ENCODE measurements at regions not wholly inside any gene's neighbourhood (a gene's known extent, or its start where the extent isn't known, plus 50 kb on each side); places are given as distances from the start of the nearest gene placed in this dataset.
"Not testable (repeated sequence)": the region's sequence is repeated elsewhere in the genome, so short reads cannot be mapped to it uniquely, and the experiment has no call there.

DNA sequence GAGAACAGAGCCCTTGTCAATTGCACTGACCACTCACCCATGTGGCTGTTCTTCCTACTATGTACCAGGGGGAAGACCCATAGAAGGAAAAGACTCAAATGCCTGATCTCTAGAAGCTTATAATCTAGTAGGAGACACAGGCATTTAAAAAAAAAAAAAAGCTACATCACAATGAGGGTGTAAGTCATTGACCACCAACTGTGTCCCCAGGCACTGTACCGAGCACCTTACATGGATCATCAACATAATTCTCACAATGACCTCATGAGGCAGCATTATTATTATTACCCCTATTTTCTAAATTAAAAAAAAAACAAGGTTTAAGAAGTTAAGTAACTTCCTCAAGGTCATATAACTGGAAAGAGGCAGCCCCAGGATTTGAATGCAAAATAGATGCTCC lies 247.4 kb downstream of the SHOX2 start:
- H3K4me1 Mint-ChIP-seq (ENCODE audit: low read depth) = no peaks in the 10 kb centered on the region
- H3K36me3 Mint-ChIP-seq (ENCODE audit: low read depth) = no peaks in the 10 kb centered on the region
- TF ChIP-seq, protein P1, sequence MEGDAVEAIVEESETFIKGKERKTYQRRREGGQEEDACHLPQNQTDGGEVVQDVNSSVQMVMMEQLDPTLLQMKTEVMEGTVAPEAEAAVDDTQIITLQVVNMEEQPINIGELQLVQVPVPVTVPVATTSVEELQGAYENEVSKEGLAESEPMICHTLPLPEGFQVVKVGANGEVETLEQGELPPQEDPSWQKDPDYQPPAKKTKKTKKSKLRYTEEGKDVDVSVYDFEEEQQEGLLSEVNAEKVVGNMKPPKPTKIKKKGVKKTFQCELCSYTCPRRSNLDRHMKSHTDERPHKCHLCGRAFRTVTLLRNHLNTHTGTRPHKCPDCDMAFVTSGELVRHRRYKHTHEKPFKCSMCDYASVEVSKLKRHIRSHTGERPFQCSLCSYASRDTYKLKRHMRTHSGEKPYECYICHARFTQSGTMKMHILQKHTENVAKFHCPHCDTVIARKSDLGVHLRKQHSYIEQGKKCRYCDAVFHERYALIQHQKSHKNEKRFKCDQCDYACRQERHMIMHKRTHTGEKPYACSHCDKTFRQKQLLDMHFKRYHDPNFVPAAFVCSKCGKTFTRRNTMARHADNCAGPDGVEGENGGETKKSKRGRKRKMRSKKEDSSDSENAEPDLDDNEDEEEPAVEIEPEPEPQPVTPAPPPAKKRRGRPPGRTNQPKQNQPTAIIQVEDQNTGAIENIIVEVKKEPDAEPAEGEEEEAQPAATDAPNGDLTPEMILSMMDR (IDR thresholded peaks at IDR 0.05) = no peak
- H3K4me3 Mint-ChIP-seq (ENCODE audit: unreplicated experiment) = no peak overlapping the region
- no peaks in the 10 kb centered on the region for H3K9me3 Mint-ChIP-seq (ENCODE audit: low read depth)
- peaks cover 9% of the 10 kb centered on the region for H3K27me3 Mint-ChIP-seq (ENCODE audit: low read depth)
- DNase-seq (ENCODE audit: low spot score) = no peak
- no peak overlapping the region for H3K27ac Mint-ChIP-seq (ENCODE audit: unreplicated experiment)

DNA sequence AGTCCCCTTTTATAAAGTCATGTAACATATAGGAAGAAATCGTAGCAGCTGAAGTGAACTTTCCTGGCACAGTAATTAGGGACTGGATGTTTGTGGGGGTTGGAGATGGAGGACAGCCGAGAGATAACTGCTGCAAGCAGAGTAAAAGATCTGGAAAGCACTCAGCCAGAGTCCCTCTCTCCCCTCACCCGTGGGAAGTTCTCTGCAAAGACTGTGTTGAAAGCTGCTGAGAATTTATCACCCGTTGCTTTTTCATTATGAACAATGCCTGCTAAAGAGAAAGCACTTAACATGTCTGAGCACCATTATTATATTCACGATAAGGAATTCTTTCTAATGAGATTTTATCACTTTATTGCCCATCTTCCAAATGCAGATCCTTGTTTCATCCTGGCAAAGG lies 248.8 kb downstream of the SHOX2 start:
- Mint-ChIP-seq H3K4me3 (ENCODE audit: unreplicated experiment) (no peak overlapping the region), H3K9me3 (ENCODE audit: low read depth) (peaks cover 9% of the 10 kb centered on the region), H3K27ac (ENCODE audit: unreplicated experiment) (no peak overlapping the region), H3K4me1 (ENCODE audit: low read depth) (no peaks in the 10 kb centered on the region), H3K27me3 (ENCODE audit: low read depth) (peaks cover 2% of the 10 kb centered on the region), H3K36me3 (ENCODE audit: low read depth) (no peaks in the 10 kb centered on the region)
- TF ChIP-seq, protein P1 (IDR thresholded peaks at IDR 0.05) = no peak
- no peak for DNase-seq (ENCODE audit: low spot score)

DNA sequence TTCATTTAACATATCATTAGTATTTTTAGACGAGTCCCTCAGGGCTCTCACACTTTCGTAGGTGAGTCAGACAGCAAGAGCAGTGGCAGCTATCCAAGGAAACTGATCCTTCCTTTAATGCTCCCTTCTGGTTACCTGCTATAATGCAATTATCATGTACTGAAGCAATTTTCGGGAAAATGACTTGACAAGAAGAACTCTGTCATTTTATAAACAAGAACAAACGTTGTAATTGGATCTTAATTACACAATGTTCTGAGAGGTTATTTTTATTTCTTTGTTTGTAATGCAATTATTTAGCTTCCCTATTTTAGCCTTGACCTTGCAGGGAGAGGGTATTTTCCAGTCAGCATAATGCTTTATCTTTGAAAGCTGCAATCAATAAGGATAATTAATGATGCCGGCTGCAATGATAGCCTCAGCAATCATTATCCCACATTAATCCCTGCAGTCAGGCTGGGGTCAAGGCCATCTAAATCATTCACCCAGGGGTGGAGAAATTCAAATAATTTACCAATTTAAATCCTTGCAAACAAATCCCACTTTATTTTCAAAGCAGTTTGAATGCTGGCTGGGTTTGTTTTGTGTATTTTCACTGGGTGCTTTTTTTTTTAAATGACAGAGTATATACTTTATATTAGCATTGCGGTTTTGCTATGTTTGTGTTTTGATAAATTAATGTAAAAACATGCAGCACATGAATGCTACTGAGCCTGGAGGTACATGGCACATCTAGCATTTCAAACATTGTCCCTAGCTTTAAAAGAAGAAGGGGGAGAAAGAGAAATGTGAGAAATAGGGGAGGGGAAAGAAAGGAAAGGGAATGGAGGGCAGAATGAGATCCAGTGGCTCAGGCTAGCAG lies 249.9 kb downstream of the SHOX2 start:
- Mint-ChIP-seq H3K27ac (ENCODE audit: unreplicated experiment) (no peak overlapping the region), H3K4me1 (ENCODE audit: low read depth) (no peaks in the 10 kb centered on the region), H3K9me3 (ENCODE audit: low read depth) (peaks cover 9% of the 10 kb centered on the region), H3K4me3 (ENCODE audit: unreplicated experiment) (no peak overlapping the region), H3K27me3 (ENCODE audit: low read depth) (peaks cover 2% of the 10 kb centered on the region), H3K36me3 (ENCODE audit: low read depth) (no peaks in the 10 kb centered on the region)
- TF ChIP-seq, protein P1 (IDR thresholded peaks at IDR 0.05) = no peak
- DNase-seq (ENCODE audit: low spot score) = no peak

DNA sequence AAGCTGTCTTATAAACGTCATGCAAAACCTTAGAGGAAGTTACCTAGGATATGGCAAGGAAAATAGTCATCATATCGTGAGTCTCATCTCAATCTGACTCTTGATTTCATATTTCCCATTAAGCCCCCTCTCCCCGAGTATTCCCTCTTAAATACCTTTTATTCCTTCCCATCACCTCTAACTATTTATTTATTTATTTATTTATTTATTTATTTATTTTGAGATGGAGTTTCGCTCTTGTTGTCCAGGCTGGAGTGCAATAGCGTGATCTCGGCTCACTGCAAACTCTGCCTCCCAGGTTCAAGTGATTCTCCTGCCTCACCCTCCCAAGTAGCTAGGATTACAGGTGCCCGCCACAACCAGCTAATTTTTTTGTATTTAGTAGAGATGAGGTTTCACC lies 260.4 kb downstream of the SHOX2 start:
- not testable (repeated sequence) for H3K4me1 Mint-ChIP-seq (ENCODE audit: low read depth); H3K9me3 Mint-ChIP-seq (ENCODE audit: low read depth); H3K4me3 Mint-ChIP-seq (ENCODE audit: unreplicated experiment); DNase-seq (ENCODE audit: low spot score); H3K36me3 Mint-ChIP-seq (ENCODE audit: low read depth); H3K27ac Mint-ChIP-seq (ENCODE audit: unreplicated experiment)
- H3K27me3 Mint-ChIP-seq (ENCODE audit: low read depth) = peaks cover 16% of the 10 kb centered on the region

DNA sequence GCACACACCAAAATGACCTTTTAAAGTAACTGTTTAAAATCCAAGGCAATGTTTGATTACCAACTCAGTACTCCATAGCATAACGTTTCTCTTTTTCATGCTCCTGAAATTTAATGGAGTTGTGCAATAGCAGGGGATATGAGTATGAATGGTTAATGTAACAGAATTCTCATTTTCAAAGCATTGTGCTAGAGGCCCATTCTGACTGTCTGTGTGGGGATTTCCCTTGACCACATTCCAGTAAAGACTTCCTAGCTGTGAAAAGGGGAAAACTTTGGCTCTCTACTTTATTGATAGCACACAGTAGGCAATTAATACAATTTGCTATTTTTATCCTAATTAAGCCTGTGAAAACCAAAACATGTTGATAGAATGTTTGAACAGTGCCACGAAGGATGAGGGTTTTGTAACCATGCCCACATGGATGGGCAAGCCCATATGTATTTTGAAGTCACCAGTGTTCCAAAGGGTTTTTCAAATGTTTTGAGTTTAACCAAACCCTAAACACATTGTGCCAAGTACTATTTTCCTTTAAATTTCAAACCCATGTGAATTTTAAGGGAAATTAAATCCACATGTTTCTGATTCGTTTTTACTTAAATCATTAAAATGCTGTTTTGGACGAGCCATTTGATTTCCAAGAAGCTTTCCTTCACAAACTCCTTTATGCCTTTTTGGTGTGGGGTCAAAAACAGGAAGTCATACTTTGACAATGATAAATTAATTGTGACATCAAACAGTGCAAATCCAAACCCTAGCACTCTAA lies 261.2 kb downstream of the SHOX2 start:
- Mint-ChIP-seq H3K36me3 (ENCODE audit: low read depth) (peaks cover 2% of the 10 kb centered on the region), H3K27me3 (ENCODE audit: low read depth) (peaks cover 16% of the 10 kb centered on the region), H3K4me1 (ENCODE audit: low read depth) (no peaks in the 10 kb centered on the region), H3K27ac (ENCODE audit: unreplicated experiment) (no peak overlapping the region), H3K4me3 (ENCODE audit: unreplicated experiment) (no peak overlapping the region), H3K9me3 (ENCODE audit: low read depth) (no peaks in the 10 kb centered on the region)
- no peak for DNase-seq (ENCODE audit: low spot score)
- TF ChIP-seq, protein P1 (IDR thresholded peaks at IDR 0.05) = no peak
